Activated naive CD4-positive, alpha-beta T cell treated with Interleukin-2 at 50 U/mL for 16 hours (primary cell): ENCODE measurements at regions not wholly inside any gene's neighbourhood (a gene's known extent, or its start where the extent isn't known, plus 50 kb on each side); places are given as distances from the start of the nearest gene placed in this dataset.
"Not testable (repeated sequence)": the region's sequence is repeated elsewhere in the genome, so short reads cannot be mapped to it uniquely, and the experiment has no call there.

Experiments used
- DNase-seq: peaks from one replicate; pipeline ENCODE4 v3.0.0-alpha.2; 2020

DNA sequence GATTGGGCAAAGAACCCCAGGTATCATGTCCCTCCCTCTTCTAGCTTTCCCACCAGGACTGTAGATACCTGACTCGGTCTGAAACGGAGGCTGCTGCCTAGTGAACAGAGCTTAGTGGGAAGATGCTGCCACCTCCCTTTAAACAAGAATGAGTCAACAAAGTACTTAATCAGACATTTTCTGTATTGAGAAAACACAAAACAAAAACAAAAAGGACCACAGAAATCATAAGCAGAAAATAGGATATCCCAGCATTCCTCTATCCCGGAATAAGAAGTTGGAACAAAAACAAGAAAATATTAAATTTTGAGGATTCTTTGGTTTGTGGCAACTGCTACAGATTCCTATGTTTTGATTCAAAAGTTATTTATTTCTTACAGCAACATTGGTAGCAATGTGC is 51.7 kb upstream of the COL8A1 start:
- DNase-seq = no peak

DNA sequence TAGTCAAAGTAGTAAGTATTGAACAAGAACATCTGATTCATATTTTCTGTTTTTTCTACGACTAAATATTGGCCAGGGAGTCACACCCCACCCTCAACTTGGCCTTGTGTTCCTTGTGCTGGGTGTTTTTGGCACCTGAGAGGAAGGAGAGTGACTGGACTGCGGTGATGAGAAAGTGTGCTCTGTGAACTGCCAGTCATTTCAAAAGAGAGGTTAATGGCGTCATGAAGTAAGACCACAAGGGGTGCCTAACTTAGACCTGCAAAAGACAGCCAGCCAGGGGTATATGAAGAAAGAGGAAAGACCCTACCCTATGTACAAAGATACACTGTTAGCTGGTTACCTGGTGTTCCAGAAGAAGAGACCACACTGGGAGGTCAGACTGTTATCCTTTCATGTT is 58.4 kb upstream of the COL8A1 start:
- no peak for DNase-seq

DNA sequence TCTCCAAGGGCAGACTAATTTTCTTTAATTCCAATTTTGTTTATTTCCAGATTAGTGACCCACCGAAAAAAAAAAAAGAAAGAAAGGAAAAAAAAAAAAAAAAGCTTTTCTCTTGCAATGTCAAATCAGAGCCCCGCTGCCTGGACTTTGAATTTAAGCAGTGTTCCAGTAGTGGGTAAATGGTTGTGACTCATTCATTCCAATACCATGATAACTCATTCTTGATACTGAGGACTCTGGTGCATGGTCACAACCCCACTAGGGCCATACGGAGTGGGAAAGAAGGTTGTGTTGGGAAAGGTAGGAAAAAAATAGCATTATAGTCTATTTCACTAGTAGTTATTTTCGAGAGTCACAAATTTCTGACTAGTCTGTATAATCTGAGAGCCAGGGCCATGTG is 59.1 kb upstream of the COL8A1 start:
- no peak for DNase-seq

DNA sequence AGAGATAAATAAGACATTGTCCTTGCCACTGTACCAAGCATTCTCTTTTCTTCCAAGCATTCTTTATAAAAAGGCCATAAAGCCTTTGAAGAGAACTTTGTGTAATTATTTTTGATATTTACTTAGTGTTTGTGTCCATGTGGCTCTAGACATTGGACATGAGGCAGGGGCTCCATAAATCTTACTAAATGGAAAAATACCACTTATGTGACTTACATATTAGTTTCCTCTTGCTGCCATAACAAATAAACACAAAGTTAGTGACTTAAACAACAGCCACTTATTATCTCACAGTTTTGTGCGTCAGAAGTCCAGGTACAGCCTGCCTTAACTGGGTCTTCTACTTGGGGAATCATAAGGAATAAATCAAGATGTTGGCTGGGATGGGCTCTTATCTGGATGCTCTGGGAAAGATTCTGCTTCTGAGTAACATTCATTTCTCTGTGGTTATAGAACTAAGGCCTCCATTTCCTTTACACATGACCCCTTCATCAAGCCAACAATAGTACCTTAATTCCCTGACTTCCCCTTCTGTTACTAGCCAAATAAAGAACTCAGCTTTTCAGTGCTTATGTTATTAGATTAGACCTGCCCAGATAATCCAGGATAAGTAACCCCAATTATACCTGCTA is 59.9 kb upstream of the COL8A1 start:
- DNase-seq = no peak

DNA sequence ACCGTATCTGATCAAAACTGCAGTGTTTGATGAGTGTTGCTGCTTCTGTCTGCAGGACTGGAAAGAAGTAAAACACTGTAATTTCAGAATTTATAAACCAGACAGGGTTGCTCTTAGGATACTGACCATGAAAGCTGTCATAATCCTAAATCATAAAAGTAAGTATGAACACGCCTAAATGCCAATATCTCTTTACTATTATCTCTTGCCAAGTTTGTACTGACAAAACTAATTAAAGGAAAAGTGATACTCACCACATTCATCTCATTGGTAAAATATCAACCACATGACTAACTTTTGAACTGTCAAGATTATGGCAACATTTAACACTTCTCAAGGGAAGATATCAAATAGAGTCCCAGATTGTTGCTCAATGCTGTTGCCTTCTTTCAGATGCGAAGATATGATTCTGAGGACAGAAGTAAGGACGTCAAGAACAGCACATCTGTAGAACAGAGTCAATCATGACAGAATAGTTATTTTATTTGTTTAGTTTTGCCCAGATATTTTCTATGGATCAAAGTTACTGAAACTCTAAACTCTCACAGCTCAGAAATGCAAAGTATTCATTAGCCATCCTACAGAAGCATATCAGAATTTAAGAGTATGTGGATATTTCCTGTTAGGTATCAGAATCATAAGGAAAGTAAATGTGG is 61.4 kb upstream of the COL8A1 start:
- no peak for DNase-seq

DNA sequence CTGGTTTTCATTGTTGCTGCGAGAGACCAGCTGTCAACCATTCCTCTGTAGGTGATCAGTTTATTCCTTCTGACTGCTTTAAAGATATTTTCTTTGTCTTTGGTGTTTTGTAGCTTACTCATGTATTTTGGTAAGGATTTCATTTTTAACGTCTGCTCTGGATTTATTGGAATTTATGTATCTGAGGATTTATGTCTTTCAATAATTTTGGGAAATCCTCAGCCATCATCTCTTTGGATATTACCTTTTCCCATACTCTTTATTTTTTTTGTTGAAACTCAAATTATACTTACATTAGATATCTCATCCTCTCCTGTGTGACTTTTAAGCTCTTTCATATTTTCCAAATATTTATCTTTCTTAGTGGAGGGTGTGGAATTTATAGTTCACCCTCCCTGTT is 62.7 kb upstream of the COL8A1 start:
- no peak for DNase-seq

DNA sequence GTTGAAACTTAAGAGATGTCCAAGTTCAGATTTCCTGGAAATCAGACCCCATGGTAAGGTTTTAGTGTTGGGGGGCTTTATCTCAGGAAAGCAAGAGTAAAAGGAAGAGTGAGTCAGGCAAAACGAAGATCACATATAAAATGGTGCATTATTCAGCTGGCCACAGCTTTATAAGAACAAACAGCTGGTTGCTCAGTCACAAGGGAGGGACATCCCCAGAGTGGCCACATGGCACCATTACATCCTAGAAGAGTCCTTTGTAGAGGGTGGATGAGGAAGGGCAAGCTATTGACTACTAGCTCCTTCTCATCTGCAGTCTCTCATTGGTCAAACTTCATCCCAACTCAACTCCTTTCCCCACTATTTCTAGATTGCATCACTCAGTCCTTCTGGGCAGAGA is 68.3 kb upstream of the COL8A1 start:
- no peak for DNase-seq

DNA sequence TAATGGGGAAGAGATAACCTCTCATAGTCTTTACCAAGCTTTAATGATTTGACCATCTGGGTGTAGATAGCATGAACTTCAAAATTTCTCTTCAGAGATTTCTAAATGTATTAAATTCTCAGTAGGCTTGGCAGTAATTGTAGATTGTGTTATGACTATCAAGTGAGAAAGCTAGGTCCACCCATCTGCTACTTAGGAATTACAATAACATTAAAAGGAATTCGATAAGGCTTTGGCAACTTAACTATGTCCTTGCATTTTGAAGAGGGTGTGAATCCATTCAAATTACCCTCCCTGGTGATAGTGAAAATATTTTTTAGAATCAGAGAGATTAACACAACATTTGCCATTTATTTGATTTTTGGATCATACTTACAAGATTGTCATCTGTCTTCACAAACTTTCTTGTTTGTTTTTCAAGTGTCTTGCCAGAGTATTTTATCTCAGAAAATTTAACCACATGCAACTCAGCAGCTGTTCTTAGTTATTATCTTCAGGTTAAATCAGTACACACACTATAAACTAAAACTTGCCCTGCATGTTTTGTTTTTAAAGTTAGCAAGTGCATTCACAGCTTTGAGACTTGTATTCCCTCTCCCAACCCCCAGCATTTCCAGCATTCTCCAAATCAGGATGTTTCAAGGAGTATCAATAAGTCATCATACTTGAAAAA is 69.6 kb upstream of the COL8A1 start:
- no peak for DNase-seq

DNA sequence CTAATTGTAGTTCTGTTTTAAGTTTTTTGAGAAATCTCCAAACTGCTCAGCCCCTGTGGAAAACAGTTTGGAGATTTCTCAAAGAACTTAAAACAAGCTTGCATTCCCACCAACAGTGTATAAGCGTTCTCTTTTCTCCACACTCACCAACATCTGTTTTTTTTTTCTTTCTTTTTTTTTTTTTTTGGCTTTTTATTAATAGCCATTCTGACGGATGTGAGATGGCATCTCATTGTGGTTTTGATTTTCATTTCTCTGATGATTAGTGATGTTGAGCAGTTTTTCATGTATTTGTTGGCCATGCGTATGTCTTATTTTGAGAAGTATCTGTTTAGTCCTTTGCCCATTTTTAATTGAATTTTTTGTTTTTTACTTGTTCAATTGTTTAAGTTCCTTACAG is 73.1 kb upstream of the COL8A1 start:
- no peak for DNase-seq

DNA sequence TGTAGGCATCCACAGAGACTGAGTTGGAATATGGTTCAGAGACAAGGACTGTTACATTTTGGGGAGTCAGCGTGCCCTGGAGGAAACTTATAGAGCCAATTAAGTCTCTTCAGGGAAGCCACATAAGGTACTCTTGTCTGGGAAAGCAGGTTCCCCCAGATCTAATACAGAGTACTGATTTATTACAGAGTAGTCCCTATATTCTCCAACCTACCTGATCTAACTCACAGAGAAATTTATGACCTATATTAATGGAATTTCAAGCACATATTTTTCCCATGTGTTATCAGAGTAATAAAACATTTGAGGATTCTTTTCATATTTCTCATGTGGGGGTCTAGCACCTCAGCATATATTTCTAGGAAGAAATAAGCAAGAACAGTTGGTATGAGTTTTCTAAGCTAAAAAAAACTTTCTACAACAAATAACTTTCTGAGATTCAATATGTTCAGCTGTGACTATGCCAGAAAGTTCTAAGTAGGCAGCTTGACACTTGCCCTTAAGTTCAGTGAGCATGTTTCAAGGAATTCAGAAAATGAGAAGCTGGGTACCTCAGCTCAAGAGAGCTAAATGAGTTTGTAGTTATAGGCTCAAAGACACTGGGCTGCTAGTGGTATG is 75.3 kb upstream of the COL8A1 start:
- no peak for DNase-seq

DNA sequence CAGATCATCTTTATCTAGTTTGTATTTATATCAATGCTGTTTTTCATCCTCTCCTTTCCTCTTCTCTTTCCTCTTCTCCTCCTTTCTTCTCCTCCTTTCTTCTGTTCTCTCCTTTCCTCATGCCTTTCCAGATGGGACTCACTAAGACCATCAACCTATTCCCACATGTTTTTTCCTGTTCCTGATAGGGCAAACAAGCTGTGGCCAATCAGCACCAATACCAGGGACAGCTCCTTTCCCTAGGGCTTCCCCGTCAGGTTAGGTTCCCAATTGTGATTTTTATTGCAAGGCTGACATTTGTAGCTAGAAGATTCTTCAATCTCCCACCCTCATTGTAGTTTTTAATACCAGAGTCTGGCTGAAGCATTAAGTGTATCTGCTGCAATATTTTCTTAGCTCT is 76.3 kb upstream of the COL8A1 start:
- no peak for DNase-seq

DNA sequence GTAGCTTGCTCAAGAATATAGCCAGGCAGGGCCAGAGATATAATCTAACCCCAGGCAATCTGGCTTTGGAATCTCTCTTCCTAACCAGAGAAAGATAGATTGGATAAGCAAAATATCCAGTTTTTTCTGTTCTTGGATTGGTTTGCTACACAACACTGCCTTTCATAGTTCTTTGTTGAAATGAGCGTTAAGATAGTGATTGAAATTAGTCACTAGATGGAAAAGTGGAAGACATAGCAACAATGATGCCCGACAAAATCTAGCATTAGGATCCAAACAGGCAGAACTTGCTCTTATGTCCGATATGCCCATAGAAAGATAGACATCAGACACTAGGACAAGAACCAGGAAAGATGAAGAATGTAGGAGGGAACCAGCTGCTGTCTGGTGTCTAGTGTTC is 77.3 kb upstream of the COL8A1 start:
- no peak for DNase-seq

DNA sequence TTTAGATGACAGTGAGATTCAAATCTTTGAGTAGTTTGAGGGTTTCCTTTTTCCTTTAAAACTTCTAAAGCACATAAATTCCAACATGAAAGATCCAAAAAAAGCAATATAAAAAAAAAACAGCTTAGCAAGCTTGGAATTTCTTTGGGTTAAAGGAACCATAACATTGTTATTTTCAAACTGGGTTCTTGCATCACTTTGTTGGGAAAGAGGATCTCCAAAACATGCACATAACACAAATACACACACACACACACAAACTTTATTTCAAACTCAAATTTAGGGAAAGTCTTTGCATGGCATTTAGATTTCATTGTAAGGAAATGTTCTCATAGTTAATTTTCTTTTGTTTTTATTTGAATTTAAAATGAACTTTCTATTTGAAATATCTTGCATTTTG is 79.2 kb upstream of the COL8A1 start:
- no peak for DNase-seq

DNA sequence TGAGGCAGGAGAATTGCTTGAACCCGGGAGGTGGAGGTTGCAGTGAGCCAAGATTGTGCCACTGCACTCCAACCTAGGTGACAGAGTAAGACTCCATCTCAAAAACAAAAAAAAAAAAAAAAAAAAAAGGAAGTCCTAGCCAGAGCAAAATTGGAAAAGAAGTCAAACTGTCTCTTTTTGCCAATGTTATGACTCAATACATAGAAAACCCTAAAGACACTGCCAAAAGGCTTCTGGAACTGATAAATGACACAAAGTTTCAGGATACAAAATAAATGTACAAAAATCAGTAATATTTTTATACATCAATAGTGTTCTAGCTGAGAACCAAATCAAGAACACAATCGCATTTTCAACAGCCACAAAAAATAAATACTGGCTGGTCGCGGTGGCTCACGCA is 82.5 kb upstream of the COL8A1 start:
- not testable (repeated sequence) for DNase-seq

DNA sequence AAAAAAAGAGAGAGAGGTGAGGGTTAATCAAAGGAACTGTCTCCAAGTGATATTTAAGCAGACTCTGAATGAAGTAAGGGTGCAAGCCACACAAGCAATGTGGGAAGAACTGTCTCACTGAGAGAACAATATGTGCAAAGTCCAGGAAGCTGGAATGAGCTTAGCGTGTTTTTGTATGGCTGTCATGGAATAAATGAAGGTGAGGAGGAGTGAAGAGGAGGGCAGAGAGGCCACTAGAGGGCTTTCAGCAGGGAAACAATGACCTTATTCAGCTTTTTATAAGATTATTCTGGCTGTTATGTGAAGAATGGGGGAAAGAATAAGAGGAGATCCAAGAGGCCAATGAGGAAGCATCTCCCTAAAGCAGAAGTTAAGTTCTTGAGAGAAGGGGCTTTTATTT is 86.9 kb upstream of the COL8A1 start:
- DNase-seq = no peak

DNA sequence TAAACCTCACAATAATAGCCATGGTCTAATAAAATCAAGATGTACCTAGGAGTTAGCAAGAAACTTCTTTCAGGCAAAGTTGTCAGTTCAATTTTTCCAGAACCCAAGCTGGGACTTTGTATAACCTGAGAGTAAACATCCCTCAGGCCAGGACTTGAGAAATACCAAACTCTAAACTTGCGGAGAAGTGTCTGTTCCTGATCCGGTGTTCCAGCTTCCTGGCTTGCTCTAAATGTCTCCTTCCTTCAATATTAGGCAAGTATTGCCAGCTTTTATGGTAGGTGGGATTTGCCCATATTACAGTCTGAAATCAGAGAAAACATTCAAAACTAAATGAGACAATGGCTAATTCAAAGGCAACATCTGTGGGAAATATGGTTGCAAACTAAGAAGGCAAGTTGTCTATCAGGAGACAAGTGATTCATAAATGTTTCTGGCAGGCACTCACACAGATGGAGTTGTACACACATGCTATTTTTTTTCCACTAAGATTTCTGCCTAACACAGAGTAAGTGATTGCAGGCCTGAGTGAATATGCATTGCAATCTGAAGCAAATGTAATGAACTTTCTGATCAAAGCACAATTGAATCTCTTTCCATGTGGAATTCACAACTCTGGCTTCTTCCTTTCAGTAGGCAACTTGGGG is 88.3 kb upstream of the COL8A1 start:
- DNase-seq = no peak

DNA sequence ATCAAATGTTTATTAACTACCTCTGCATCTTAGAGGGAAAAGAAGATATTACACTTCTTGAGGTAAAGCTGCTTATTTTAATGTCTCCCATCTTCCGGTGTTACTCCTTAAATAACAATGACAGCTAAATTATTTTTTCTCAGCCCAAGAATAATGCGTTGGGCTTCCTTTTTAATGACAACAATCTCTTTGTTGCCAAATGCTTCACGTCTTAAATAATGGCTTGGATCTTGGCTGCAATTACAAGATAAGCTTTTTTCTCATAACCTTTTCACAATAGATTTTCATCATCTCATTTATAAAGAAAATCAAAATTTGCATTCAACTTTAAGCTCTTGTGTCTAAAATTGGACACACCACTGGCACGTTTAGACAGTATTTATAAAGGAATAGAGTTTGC is 89.2 kb upstream of the COL8A1 start:
- no peak for DNase-seq

DNA sequence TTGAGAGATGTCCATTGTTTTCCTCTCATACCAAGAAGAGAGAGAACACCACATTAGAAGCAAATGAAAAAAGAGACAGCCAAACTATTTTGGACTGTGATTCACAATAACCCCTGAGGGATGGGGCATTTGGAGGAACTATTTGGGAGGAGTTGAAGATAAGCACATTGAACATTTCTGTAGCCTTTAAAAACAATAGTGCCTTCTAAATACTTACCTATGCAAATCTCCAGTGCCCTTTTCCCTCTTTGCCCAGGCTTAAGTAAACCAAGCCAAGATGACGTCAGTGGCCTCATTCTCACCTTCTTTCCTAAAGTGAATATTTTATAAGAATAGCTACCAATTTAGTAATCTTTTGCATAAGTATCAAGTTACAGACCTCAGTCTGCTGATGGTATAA is 89.7 kb upstream of the COL8A1 start:
- DNase-seq = no peak

DNA sequence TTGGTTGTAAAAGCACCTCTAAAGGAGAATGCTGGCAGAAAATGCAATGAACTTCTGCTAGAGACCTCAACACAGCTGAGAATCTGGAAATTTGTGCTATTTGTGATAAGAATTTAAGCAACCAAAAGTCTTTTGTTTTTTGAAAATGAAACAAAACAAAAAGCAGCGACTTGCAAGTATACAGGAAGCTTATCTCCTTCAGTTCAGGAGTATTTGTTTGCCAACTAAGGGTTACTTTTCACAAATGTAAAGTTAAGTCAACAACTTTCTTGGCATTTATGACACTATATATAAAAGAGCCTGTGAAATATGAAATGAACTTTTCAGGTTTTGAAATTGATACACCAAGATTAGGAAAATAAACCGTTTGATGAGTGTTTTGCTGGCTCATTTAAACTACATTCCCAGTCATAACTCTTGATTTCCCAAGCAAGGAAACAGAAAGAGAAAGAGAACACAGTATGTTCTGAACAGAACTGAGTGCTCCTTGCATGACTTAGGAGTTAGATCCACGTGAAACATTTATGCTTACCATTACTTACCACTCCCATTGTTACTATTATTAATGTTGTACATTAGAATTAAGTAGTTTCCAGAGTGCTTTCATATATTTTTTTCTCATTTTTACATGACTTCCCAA is 92.3 kb upstream of the COL8A1 start:
- no peak for DNase-seq

DNA sequence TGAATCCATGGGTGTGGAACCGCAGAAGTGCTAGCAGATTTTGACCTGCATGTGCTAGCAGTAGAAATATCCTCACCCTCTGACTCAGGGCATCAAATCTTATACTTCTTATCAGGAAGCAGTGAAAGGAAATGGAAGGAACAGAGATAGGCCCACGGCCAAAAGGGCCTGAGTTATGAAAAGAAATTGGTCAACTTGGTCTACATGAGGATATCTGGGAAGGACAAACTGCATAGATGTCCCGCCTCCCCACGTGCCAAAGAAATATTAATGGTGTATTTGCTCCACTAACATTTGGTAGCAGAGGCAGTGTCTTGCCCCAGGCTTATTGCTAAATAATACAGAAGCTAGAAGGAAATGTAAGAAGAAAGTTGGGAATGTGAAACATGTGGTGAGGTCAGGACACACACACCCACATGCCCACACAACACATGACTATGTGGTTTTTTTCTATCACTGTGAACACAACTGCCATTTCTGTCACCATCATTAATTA is 93.6 kb upstream of the COL8A1 start:
- no peak for DNase-seq

DNA sequence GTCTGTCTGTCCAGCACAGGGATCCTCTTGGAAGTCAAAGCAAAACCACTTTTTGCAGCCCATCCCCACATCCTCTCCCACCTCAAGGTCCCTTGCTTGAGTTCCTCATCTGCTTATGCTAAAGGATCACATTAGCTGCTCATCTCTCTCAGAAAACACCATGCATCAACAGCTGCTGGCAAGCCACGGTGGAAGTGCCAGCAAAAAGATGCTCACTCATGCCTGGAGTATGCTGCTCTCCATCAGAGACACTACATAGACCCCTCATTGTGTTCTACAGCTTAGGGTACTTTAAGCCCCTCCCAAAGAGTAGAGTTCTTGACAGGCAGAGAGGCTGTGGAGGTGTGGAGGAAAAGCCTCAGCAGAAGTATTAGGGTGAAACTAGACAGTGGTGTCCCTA is 94.6 kb upstream of the COL8A1 start:
- DNase-seq = no peak

DNA sequence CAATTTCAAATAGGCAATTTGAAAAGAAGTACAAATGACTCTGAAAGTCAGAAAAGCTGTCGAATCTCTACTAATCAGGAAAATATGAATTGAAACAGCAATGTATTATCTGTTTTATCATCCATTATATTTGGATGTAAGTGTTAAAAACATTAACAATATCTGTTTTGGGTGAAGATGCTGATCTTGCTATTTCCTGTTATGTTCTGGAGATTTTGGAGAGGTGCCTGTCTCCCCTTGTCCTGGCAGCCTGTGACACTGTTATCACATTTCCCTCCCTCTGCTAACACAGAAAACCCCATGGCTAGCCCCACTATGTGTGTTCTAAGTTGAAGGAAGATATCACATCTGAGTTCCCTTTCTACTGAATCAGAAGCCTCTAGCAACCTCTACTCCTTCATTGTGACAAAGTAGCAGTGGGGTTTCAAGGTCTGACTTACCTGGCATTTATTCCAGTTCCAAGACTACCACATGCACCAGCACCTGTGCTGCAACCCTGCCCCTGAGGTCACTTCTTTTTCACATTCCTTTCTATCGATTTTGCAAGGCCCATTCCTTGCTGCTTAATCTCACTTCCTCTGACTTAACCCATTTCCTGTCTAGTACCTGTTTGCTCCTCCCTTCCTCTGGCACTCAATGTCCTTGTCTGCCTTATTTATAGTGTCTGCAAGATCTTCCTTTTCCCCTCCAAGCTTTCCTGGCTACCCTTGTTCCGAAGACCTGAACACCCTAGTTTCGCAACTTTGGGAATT is 95.5 kb upstream of the COL8A1 start:
- DNase-seq = no peak
